AG04450 (cell line): ENCODE measurements at regions not wholly inside any gene's neighbourhood (a gene's known extent, or its start where the extent isn't known, plus 50 kb on each side); places are given as distances from the start of the nearest gene placed in this dataset.

Experiments used
- CTCF ChIA-PET: fragments of 300-600, 350-600 bp; formaldehyde crosslinking; extraction: SDS; loops from one replicate; lab custom pipeline; 2022; ENCODE audit warnings: antibody characterized with exemption, inconsistent platforms; lab: Charles Lee
- POLR2A ChIA-PET: fragments of 350-600 bp; formaldehyde crosslinking; extraction: SDS; loops from one replicate; lab custom pipeline; 2021; ENCODE audit warnings: antibody characterized with exemption, inconsistent platforms; lab: Yijun Ruan, JAX
- DNase-seq: peaks from one replicate; pipeline ENCODE4 v3.0.0-alpha.2; 2011; ENCODE audit warnings: low read depth, low spot score
- H3K27ac ChIP-seq: one replicate; pipeline ENCODE4 v1.5.1; 2012; ENCODE audit warnings: low read depth, low read length, control low read depth
- H3K27me3 ChIP-seq: one replicate; pipeline ENCODE4 v1.6.0; 2012; ENCODE audit warnings: low read length; ENCODE audit not compliant: control insufficient read depth, insufficient read depth
- H3K4me3 ChIP-seq: 2 replicates; pipeline ENCODE4 v1.5.1; 2011; ENCODE audit warnings: mild to moderate bottlenecking, low read depth, low read length, control low read depth
- H3K9me3 ChIP-seq: 2 replicates; pipeline ENCODE4 v1.5.1; 2012; ENCODE audit warnings: low read length; ENCODE audit not compliant: control insufficient read depth, insufficient read depth
- CTCF ChIP-seq: IDR thresholded peaks from 2 replicates; pipeline ENCODE4 v1.5.1; 2011; ENCODE audit warnings: low read depth, low read length, control low read depth, inconsistent platforms

- DNase-seq, result no peak
- ChIA-PET POLR2A (no interaction called here), CTCF (interaction anchor here (0.8 to 1.3 kb wide), 4 partner anchors 109 to 923 kb away, joined by 4 to 8 read pairs (median 4); no protein-coding TSS in a partner anchor)
Measured at GRCh38 chr2:58680755-58681310, 439.7 kb upstream of the FANCL start.

GRCh38 chr2:58677748-58678147 lies 436.6 kb upstream of the FANCL start:
- ChIA-PET CTCF (no interaction called here), POLR2A (no interaction called here)
- Histone ChIP-seq H3K9me3 (no peaks in the 10 kb centered on the region), H3K27ac (no peak overlapping the region), H3K4me3 (no peak overlapping the region), H3K27me3 (no peaks in the 10 kb centered on the region)
- TF ChIP-seq CTCF, result no peak
- DNase-seq, result no peak

More at GRCh38 chr2:58680755-58681310, 439.7 kb upstream of the FANCL start:
- H3K4me3 ChIP-seq, result no peak overlapping the region
- H3K9me3 ChIP-seq, result no peaks in the 10 kb centered on the region
- no peak overlapping the region for H3K27ac ChIP-seq
- TF ChIP-seq CTCF, result no peak
- no peaks in the 10 kb centered on the region for H3K27me3 ChIP-seq

- no peak for TF ChIP-seq CTCF
- H3K4me3 ChIP-seq, result no peak overlapping the region
- no peaks in the 10 kb centered on the region for H3K9me3 ChIP-seq
- CTCF ChIA-PET, result no interaction called here
- no peak overlapping the region for H3K27ac ChIP-seq
- POLR2A ChIA-PET, result no interaction called here
- no peaks in the 10 kb centered on the region for H3K27me3 ChIP-seq
- no peak for DNase-seq
Measured at GRCh38 chr2:58671675-58672074, 430.6 kb upstream of the FANCL start.

GRCh38 chr2:58669998-58670397 lies 428.9 kb upstream of the FANCL start:
- Histone ChIP-seq H3K27me3 (no peaks in the 10 kb centered on the region), H3K27ac (no peak overlapping the region), H3K9me3 (no peaks in the 10 kb centered on the region), H3K4me3 (no peak overlapping the region)
- CTCF ChIA-PET, result no interaction called here
- no peak for DNase-seq
- POLR2A ChIA-PET, result no interaction called here
- no peak for TF ChIP-seq CTCF

GRCh38 chr2:58667137-58667774 lies 426.1 kb upstream of the FANCL start:
- Histone ChIP-seq H3K27me3 (no peaks in the 10 kb centered on the region), H3K4me3 (no peak overlapping the region), H3K27ac (no peak overlapping the region), H3K9me3 (no peaks in the 10 kb centered on the region)
- ChIA-PET CTCF (no interaction called here), POLR2A (no interaction called here)
- no peak for TF ChIP-seq CTCF
- DNase-seq, result no peak
